Activated CD4-positive, alpha-beta T cell treated with anti-CD3 and anti-CD28 coated beads for 24 hours (primary cell): ENCODE measurements at regions not wholly inside any gene's neighbourhood (a gene's known extent, or its start where the extent isn't known, plus 50 kb on each side); places are given as distances from the start of the nearest gene placed in this dataset.

ENCODE experiments used
- DNase-seq, 2 donors: peaks; one replicate each; pipeline ENCODE4 v3.0.0-alpha.2; 2020; ENCODE audit warnings: low read depth in 2 of 2

GRCh38 chr7:68476966-68477365, 1121.3 kb upstream of the AUTS2 start:
- DNase-seq: no peak

GRCh38 chr7:68478326-68478725, 1119.9 kb upstream of the AUTS2 start:
- no peak for DNase-seq

GRCh38 chr7:68482800-68483199, 1115.5 kb upstream of the AUTS2 start:
- no peak for DNase-seq

- no peak for DNase-seq
These were observed 1113.5 kb upstream of the AUTS2 start for GRCh38 chr7:68484731-68485130.

DNA sequence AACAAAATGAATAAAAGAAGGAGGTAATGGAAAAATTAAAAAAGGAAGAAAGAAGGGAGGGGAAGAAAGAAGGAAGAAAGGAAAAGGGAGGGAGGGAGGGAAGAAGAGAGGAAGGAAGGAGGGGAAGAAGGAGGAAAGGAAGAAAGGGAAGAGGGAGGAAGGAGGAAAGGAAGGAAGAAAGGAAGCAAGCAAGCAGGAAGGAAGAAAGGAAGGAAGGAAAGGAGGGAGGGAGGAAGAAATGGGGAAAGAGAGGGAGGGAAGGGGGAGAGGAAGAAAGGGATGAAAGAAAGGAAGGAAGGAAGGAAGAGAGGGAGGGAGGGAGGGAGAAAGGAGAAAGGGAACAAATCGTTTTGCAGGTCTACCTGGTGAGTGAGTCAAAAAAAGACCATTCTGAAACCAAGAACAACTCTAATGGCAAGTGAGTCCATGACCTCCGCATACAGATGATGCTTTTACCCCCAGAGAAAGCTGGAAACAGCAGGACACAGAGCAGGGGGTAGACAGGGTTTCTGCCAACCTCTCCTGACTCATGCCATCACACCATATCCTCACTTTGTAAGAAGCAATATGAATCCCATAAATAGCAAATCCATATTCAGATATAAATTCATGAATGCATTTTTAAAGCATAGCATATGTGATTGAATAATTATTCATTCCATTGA, 1112.9 kb upstream of the AUTS2 start:
- DNase-seq: no peak

DNA sequence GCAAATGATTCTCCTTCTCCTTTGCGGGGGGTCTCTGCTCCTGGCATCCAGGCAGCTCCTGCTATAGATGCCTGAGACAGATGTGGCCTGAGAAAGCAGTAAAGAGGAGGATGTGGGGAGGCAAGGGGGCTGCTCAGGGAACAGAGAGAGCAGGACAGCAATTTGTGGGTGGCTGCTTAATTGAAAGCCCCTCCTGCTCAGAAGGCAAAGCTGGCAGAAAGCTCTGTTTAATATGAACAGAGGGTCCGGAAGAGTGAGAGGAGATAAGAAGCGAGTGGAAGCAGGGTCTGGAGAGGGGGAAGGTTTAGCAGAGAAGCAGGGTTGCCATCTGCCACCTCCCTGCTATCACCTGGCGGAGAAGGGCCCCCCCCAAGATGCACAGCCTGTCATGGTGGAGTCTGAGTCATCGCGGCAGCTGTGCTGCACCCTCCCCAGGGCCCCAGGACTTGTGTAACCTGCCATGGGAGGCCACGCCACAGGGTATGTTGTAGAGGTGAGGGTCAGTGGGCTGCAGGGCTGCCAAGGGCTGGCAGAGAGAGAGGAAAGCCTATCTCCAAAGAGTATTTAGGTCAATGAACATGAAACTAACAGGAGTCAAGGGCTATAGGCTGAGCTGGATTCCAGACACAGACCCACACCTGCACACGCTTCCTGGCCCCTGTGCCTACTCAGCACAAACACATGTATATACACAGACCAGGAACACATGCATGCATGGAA, 1109.8 kb upstream of the AUTS2 start:
- no peak for DNase-seq

DNA sequence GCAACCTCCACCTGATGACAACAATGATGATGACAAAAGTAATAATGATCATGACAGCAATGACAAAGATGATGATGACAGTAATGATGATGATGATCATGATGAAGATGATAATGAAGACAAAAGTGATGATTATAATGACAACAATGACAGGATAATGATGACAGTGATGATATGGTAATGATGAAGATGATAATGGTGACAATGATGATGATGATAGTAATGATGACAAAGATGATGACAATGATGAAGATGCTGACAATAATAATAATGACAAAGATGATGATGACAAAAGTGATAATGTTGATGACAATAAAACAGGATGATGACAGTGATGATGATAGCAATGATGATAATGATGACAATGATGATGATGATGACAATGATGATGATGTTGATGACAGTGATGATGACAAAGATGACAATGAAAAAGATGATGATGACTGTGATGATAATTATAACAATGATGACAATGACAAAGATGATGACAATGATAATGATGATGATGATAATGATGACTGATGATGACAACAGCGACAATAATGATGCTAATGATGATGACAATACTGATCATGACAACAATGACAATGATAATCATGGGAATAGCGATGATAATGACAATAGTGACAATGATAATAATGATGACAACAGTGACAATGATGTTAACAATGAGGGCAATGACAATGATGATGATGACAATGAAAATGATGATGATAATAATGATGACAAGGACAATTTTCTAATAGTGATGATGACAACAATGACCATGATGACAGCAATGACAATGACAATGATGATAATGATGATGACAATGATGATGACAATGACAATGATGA, 1106.5 kb upstream of the AUTS2 start:
- no peak for DNase-seq

GRCh38 chr7:68492359-68492690, 1106.0 kb upstream of the AUTS2 start:
- DNase-seq: no peak

DNA sequence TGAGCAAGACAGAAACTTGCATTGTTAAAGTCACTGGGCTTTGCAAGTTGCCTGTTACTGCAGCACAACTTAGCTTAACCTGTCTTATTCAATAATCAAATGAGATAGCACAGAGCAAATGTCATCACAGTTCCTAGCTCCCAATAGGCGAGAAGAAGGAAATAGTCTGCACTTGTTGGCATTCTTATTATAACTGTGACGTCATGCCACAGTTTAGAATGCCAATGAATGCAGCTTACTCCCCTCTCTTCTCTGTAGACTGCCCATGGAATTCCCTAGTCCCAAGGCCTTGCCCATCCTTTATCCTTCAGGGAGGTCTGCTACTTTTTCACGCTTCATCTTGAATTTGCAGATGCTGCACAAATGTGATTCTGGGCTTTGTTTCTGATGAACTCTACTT, 1094.9 kb upstream of the AUTS2 start:
- DNase-seq: no peak

- DNase-seq: no peak
These were observed 1093.6 kb upstream of the AUTS2 start for GRCh38 chr7:68504716-68505115.

DNA sequence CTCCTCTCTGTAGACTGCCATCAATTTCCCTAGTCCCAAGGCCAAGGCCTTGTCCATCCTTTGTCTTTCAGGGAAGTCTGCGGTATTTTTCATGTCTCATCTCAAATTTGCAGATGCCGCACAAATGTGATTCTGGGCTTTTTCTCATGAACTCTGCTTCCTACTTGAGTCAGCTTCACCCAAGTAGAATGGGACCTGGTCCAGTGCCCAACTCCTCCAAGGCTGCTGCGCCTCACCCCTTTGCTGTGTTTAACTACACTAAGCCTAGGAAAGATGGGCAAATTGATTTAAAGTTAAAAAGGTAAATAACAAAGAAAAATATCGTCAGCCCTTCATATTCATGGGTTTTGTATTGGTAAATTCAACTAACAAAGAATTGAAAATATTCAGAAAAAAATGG, 1092.6 kb upstream of the AUTS2 start:
- DNase-seq: no peak

- DNase-seq: no peak
These were observed 1090.6 kb upstream of the AUTS2 start for GRCh38 chr7:68507668-68508067.

DNA sequence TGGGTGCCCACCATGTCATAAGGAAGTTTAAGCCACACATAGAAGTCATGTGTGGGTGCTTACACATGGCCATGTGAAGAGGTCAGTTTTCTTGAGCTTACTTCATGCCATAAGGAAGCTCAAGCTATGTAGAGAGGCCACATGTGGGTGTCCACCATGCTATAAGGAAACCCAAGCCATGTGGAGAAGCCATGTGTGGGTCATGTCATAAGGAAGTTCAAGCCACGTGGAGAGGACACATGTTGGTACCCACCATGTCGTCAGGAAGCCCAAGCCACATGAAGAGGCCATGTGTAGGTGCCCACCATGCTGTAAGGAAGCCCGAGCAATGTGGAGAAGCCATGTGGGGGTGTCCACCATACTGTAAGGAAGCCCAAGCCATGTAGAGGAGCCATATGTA, 1089.2 kb upstream of the AUTS2 start:
- DNase-seq: no peak

GRCh38 chr7:68509603-68510002, 1088.7 kb upstream of the AUTS2 start:
- no peak for DNase-seq

GRCh38 chr7:68511281-68511680, 1087.0 kb upstream of the AUTS2 start:
- DNase-seq: no peak

DNA sequence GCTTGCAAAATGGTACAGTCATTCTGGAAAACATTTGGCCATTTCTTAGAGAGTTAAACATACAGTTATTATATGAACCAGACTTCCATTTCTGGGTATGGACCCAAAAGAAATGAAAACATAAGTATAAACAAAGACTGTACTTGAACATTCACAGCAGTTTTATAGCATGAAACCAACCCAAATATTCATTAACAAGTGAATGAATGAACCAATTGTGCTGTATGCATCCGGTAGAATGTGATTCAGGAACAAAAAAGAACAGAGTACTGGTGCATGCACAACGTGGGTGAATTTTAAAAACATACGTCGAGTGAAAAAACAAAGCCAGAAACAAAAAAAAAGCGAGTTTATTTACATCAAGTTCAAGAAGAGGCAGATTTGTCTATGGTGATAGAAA, 1085.8 kb upstream of the AUTS2 start:
- DNase-seq: no peak

DNA sequence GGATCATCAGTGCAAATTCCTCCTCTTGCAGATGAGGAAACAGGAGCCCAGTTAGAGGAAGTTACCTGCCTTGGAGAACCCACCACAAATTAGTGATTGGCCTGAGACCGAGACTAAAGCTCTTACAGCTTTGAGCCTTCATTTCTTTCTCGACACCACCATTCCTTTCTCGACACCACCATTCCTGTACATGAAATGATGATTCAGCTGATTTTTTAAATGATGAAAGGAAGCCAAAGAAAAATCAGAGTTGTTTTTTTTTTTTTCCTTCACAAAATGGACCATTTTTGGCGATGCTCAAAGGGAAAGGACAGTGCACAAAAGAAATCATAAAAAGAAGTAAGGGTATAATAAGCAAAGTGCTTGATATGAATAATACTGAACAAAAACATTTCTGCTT, 1080.2 kb upstream of the AUTS2 start:
- no peak for DNase-seq

DNA sequence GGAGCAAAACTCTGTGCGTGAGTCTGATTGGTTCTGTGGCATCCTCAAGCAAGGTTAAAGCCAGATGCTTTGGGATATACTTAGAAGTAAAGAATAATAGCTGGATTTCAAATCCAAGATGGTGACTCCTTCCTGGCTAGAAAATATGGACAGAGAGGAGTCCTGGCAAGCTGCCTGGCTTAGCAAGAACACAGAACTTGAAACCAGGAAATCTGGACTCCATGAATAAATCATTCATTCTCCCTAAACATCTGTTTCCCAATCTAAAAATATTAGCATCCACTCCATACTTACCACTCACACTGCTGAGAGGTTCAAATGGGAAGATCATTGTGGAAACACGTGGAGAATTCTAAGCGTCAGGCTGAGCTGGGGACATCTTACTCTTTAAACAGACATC, 1074.1 kb upstream of the AUTS2 start:
- no peak for DNase-seq

- DNase-seq: no peak
These were observed 1069.1 kb upstream of the AUTS2 start for GRCh38 chr7:68529221-68529620.

GRCh38 chr7:68535266-68535665, 1063.0 kb upstream of the AUTS2 start:
- DNase-seq: no peak

- DNase-seq: no peak
These were observed 1061.1 kb upstream of the AUTS2 start for GRCh38 chr7:68537051-68537773.

DNA sequence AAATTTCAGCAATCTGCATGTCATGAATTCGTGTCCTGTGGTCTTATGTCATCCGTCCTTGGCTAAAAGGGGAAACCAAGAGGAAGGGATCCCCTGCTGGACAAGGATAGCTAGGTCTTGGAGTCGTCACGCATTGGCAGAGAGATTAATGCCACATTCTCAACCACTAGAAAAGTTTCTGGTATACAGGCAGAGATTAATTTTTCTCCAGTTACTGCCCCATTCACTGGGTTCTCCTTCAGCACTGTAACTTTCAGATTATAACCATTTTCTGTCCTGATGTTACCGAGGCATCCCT, 1060.6 kb upstream of the AUTS2 start:
- no peak for DNase-seq

DNA sequence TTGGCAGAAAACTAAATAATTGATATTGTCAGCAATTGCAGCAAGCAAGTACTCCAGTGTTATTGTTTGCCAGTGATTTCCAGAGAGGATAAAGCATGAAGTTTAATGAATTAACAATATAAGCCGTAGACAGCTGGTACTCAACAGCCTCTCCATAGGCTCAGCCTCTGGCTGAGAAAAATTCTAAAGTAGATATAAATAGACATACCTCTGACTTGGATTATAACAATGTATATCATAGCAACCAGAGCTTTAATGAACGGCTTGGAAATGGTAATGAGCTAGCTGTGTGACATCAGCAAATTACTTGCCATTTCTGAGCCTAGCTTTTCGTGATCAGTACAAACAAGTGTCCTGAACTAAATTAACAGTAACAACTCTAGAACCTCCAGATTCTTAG, 1055.4 kb upstream of the AUTS2 start:
- no peak for DNase-seq
